ENCODE measurements at regions not wholly inside any gene's neighbourhood (a gene's known extent, or its start where the extent isn't known, plus 50 kb on each side); places are given as distances from the start of the nearest gene placed in this dataset.

DNA sequence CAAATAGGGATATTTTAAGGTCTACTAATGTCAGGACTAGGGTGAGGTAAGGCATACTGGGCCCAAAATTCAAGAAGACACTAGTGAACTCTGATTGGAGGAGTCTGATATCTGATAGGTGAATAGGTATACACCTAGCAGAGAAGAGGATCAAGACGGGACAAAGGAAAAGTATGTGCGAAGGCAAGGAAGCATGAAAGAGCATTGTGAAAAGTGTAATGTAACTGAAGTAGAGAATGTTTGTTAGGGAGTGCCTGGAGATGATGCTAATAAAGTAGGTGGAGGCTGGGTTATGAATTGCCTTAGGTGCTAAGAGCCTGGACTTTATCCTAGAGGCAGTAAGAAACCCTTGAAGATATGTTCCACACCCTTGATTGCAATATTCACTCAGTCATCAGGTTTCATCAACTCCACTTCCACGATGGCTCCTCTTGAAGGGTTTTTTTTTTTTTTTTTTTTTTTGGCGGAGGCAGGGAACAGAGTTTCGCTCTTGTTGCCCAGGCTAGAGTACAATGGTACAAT, 49.9 kb upstream of the XIAP start:
- Histone ChIP-seq H3K27me3 (ENCODE audit: control insufficient read depth in 3 of 3, insufficient read depth in 3 of 3, low read length in 2 of 3) (no peaks in the 10 kb centered on the region), H3K36me3 (ENCODE audit: control insufficient read depth in 4 of 4, insufficient read depth in 4 of 4, low read length in 4 of 4) (no peaks in the 10 kb centered on the region), H3K9ac (ENCODE audit: insufficient read depth in 1 of 2, low read length in 2 of 2) (no peak overlapping the region), H3K4me1 (ENCODE audit: control insufficient read depth in 5 of 5, insufficient read depth in 5 of 5, low read length in 5 of 5) (no peaks in the 10 kb centered on the region), H3K9me3 (ENCODE audit: control insufficient read depth in 4 of 4, insufficient read depth in 3 of 4, low read length in 3 of 4) (no peaks in the 10 kb centered on the region), H3K27ac (ENCODE audit: low read depth in 1 of 2, low read length in 1 of 2) (no peak overlapping the region), H3K4me3 (no peak overlapping the region)
- DNase-seq (no peak), ATAC-seq (ENCODE audit: insufficient read depth, low FRiP score) (no peak)
- WGBS, 2 donors, result 89 to 93% methylated on average over 5 of the region's 5 CpGs
- TF ChIP-seq, protein P1, sequence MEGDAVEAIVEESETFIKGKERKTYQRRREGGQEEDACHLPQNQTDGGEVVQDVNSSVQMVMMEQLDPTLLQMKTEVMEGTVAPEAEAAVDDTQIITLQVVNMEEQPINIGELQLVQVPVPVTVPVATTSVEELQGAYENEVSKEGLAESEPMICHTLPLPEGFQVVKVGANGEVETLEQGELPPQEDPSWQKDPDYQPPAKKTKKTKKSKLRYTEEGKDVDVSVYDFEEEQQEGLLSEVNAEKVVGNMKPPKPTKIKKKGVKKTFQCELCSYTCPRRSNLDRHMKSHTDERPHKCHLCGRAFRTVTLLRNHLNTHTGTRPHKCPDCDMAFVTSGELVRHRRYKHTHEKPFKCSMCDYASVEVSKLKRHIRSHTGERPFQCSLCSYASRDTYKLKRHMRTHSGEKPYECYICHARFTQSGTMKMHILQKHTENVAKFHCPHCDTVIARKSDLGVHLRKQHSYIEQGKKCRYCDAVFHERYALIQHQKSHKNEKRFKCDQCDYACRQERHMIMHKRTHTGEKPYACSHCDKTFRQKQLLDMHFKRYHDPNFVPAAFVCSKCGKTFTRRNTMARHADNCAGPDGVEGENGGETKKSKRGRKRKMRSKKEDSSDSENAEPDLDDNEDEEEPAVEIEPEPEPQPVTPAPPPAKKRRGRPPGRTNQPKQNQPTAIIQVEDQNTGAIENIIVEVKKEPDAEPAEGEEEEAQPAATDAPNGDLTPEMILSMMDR (IDR thresholded peaks at IDR 0.05; ENCODE audit: control extremely low read depth, extremely low read depth), result no peak

All from lung (tissue), 11 donors.